ENCODE measurements at regions not wholly inside any gene's neighbourhood (a gene's known extent, or its start where the extent isn't known, plus 50 kb on each side); places are given as distances from the start of the nearest gene placed in this dataset.

GRCh38 chr9:16150501-16150900 is 597.7 kb downstream of the CCDC171 start:
- no peak for DNase-seq (ENCODE audit: low read depth, low spot score)
- no peak overlapping the region for H3K4me3 ChIP-seq (ENCODE audit: low read length)

- DNase-seq (ENCODE audit: low read depth, low spot score): peak; percentile 57
- no peak overlapping the region for H3K4me3 ChIP-seq (ENCODE audit: low read length)
Observed at GRCh38 chr9:16150938-16151650, 598.3 kb downstream of the CCDC171 start.

DNA sequence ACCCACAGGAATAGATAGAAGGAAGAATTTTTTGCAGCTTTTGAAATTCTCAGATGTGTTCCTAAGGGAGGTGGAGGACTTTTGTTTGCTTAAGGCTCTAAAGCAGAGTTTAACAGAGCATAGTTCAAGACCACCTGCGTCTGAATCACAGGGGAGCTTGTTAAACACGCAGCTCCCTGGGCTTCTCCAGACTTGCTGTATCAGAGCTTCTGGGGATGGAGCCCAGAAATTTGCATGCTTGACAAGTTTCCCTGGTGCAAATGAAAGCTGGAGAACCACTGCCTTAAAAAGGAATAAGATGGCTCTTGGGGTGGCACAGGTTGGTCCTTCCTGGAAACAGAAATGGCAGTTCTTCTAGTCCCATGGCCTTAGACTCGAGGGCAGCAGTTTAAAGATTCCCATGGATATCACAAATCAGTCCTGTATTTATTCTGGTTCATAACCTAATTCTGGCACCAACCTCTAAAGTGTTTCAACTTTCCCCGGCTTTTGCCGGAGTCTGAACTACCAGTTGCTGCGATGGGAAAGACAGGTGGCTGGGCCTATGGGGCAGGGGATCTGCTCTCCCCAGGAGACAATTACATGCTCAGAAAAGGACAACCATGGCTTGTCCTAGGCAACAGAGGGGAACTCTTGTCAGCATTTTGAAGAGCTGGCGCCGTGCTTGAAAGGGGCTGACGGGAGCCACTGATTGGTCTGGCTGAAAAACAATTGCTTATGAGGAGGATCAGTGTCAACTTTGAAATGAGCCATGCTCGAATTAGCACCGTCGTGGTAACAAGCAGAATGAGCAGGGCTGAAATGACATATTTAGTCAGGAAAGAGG is 599.6 kb downstream of the CCDC171 start:
- no peak for DNase-seq (ENCODE audit: low read depth, low spot score)
- H3K4me3 ChIP-seq (ENCODE audit: low read length): no peak overlapping the region

DNA sequence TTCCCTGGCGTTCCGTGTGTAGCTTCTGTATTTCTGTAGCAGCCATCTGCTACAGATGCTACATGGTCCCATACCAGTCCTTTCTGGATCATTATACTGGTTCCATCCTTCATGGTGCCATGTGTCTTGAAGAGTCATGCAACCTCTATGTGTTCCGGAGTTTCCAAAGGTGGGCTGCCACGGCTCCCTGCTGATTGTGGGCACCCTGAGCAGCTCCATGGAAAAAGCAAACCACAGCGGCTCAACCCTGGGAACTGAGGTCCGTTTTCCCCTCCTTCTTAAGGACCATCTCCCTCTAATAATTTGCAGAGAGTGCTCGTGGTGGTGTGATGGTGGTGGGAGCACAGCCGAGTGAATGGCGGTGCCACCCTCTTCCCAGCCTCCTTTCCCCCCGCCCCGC is 600.4 kb downstream of the CCDC171 start:
- no peak for DNase-seq (ENCODE audit: low read depth, low spot score)

GRCh38 chr9:16153741-16154140 is 600.9 kb downstream of the CCDC171 start:
- DNase-seq (ENCODE audit: low read depth, low spot score): no peak
- H3K4me3 ChIP-seq (ENCODE audit: low read length): no peak overlapping the region

More for the DNA sequence above, 600.4 kb downstream of the CCDC171 start:
- H3K4me3 ChIP-seq (ENCODE audit: low read length): no peak overlapping the region

DNA sequence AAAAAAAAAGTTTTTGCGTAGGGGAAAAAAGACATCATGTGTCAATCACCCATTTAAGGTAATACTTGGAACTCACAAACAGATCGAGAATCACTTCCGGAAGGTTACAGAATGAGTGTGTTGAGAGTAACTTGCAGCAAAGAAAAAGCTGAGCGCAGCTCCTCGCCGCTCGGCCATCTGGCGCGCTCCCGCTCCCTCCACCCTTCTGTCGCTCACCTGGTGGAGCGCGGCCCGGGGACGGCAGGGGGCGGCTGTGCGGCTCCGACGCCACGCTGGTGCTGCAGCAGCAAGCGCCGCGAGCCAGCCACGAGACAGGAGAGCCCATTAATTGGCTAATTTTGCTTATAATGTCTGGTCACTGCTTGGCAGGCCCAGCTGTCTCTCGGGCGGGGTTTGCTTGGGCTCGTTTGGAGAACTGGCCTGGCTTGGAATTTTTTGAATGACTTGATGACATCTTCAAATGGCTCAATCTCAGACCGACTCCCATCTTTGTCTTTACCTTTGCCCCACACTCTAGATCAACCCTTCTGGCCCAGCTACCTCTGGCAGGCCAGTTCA is 601.8 kb downstream of the CCDC171 start:
- peak; percentile 75 for DNase-seq (ENCODE audit: low read depth, low spot score)
- H3K4me3 ChIP-seq (ENCODE audit: low read length): peak overlapping the region; percentile 39

DNA sequence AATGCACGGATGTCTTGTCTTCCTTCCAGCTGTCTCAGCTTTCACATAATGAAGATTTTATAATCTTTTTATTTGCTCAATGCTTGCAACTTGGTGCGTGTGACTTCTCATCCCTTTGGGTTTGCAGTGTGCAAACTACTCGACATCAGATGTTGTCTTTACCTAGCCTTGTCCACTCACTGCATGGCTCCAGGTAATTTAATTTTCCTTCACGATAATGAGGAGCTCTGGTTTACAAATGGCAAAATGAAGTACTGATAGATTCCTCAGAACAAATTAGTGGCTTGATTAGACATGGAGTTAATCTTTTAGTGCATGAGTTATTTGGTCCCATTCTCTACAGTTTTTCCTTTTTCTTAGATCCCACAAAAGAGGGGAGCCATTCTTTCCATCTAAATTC is 603.0 kb downstream of the CCDC171 start:
- no peak for DNase-seq (ENCODE audit: low read depth, low spot score)
- no peak overlapping the region for H3K4me3 ChIP-seq (ENCODE audit: low read length)

DNA sequence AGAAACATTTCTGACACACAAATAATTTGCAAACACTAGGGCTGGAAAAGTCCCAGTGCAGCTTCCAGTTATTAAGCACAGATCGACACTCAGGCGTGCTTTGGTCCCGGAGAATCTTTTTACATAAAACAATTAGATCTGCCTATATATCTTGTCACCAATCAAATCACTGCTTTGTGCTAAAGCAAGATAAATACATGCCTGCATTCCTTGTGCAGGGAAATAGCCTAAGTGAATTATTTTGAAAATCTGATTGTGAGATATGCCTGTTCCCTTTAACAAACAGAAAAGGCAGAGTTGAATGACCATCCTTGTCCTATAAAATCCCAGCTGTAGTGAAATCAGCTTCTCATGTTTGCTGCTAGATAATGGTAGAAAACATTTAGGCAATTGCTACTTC is 604.4 kb downstream of the CCDC171 start:
- H3K4me3 ChIP-seq (ENCODE audit: low read length): no peak overlapping the region
- no peak for DNase-seq (ENCODE audit: low read depth, low spot score)

GRCh38 chr9:16157651-16158050 is 604.8 kb downstream of the CCDC171 start:
- no peak for DNase-seq (ENCODE audit: low read depth, low spot score)

DNA sequence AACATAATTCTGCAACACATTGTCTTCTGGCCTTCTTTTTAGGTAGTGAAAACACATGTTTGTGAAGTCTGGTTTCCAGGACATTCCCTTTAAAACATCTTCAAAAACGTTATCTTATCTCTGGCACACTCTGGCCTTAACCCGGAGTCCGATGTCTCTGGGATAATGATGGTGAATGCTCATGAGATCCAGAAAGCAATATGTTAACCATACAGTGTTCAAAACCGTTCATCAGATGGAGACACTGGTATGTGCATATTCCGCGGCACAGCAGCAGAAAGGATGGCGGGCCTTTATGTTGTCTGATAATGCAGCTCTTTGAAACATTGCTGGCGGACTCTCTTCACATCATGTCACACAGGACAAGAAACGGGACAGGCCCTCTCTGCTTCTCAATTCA is 605.2 kb downstream of the CCDC171 start:
- DNase-seq (ENCODE audit: low read depth, low spot score): no peak

More at GRCh38 chr9:16157651-16158050, 604.8 kb downstream of the CCDC171 start:
- H3K4me3 ChIP-seq (ENCODE audit: low read length): no peak overlapping the region

GRCh38 chr9:16161483-16161882 is 608.6 kb downstream of the CCDC171 start:
- H3K4me3 ChIP-seq (ENCODE audit: low read length): no peak overlapping the region
- no peak for DNase-seq (ENCODE audit: low read depth, low spot score)

More for the DNA sequence above, 605.2 kb downstream of the CCDC171 start:
- no peak overlapping the region for H3K4me3 ChIP-seq (ENCODE audit: low read length)

DNA sequence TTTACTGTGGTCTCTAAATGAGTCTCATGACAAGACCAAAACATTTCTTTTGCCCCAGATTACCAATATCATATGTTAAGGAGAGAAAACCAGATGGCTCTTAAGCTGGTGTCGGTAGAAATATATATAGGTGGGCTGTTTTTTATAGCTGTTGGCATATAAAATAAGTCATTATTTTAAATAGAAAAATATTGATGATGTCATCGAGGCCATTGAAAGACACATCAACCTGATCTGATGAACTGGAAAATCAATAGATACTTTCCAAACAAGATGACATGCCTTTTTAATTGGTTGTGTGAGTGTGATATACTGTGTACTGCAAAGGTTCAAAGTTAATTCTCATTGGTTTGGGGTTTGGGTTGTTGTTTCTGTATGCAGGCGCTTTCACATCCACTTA is 617.3 kb downstream of the CCDC171 start:
- H3K4me3 ChIP-seq (ENCODE audit: low read length): no peak overlapping the region
- no peak for DNase-seq (ENCODE audit: low read depth, low spot score)

GRCh38 chr9:16171911-16172310 is 619.1 kb downstream of the CCDC171 start:
- no peak for DNase-seq (ENCODE audit: low read depth, low spot score)
- no peak overlapping the region for H3K4me3 ChIP-seq (ENCODE audit: low read length)

DNA sequence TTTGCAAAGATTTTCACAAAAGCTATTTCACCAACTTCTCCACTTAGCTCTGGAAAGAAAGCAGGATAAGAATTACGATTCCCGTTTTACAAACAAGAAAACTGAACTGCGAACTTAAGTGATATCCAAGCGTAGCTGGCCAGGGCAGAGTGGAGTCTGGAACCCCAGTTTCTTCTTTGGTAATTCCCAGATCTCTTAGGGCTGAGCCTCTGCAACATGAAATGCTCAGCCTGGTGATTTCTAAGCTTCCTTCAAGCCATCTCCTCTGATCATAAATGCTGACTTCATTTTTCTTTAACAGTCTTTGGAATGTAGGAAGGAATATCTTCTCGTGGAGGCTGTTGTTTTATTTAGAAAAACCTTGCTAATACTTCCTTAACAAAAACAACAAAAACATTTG is 620.0 kb downstream of the CCDC171 start:
- DNase-seq (ENCODE audit: low read depth, low spot score): no peak

GRCh38 chr9:16174915-16175314 is 622.1 kb downstream of the CCDC171 start:
- no peak for DNase-seq (ENCODE audit: low read depth, low spot score)

More for the DNA sequence above, 620.0 kb downstream of the CCDC171 start:
- no peak overlapping the region for H3K4me3 ChIP-seq (ENCODE audit: low read length)

GRCh38 chr9:16175461-16175860 is 622.6 kb downstream of the CCDC171 start:
- H3K4me3 ChIP-seq (ENCODE audit: low read length): no peak overlapping the region
- DNase-seq (ENCODE audit: low read depth, low spot score): no peak

More at GRCh38 chr9:16174915-16175314, 622.1 kb downstream of the CCDC171 start:
- H3K4me3 ChIP-seq (ENCODE audit: low read length): no peak overlapping the region

DNA sequence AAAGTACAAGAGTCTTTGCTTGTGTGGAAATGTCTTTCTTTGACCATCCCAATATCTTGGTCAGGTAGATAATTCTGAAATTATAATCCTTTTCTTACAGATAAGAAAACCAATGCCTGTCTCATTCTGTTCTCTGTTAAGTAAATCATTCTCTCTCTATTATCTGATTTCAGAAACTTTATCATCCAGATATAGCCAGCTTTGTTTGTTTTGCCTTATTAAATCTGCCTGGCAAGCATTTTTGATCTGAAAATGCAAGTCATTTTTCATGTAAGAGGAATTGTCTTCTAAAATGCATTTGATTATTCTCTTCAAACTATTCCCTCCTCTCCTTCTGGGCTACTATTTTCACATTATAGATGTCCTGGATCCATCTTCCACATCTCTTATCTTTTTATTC is 625.5 kb downstream of the CCDC171 start:
- H3K4me3 ChIP-seq (ENCODE audit: low read length): no peak overlapping the region
- no peak for DNase-seq (ENCODE audit: low read depth, low spot score)

DNA sequence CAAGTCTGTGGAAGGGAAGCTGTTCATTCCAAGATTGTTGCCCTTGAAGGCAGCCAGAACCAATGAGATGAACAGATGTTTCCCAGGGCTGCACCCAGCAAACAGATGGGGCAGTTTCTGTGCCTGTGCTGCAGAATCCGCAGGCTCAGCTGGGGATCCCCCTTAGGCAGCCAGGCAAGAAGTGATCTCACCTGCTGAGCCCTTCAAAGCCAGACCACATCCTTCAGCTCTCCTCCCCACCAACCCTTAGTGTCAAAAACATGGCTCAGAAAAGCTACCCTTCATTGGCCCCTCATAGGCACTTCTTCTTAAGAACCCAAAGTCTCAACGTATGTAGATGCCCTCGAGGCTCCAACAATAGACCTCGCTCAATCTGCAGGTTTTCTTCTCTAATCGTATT is 626.7 kb downstream of the CCDC171 start:
- H3K4me3 ChIP-seq (ENCODE audit: low read length): no peak overlapping the region
- DNase-seq (ENCODE audit: low read depth, low spot score): peak; percentile 91

DNA sequence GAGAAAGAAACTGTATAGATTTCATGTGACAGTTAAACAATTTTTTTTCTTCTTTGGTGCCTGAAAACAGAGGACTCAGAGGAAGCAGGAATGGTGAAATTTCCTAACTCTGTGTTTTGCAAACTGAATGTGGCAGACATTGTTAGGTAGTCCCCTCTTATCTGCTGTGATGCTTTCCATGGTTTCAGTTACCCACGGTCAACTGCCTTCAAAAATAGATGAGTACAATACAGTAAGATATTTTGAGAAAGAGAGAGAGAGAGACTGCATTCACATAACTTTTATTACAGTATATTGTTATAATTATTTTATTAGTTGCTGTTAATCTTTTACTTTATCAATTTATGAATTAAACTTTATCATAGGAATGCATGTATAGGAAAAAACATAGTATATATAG is 627.2 kb downstream of the CCDC171 start:
- no peak for DNase-seq (ENCODE audit: low read depth, low spot score)
- H3K4me3 ChIP-seq (ENCODE audit: low read length): no peak overlapping the region

DNA sequence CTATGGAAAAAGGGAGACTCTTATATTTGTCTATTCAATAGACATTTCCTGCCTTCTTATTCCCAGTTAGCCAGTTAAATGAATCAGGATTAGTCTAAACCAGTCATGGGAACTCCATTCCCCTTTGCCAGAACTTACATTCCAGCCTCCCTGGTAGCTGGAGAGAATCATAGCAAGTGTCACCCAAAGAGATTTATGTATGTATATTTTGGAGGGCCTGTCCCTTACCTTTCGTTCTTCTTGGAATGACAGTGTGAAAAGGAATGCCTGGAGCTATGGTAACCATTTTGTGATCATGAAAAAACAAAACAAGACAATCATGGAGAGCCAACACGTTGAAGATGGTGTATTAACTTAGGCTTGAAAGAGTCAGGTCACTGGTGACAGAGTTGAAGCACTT is 627.7 kb downstream of the CCDC171 start:
- no peak overlapping the region for H3K4me3 ChIP-seq (ENCODE audit: low read length)
- no peak for DNase-seq (ENCODE audit: low read depth, low spot score)

Data from Jurkat, Clone E6-1 (cell line).